Memory B cell (primary cell): ENCODE measurements at regions not wholly inside any gene's neighbourhood (a gene's known extent, or its start where the extent isn't known, plus 50 kb on each side); places are given as distances from the start of the nearest gene placed in this dataset.

Source experiments
- ATAC-seq: fragments of 150-1000 bp; cut with Tn5 transposase; 2 replicates; pipeline ENCODE4 v1.10.0; 2021; ENCODE audit warnings: low read depth, mild to moderate bottlenecking, moderate library complexity
- DNase-seq, 2 donors: peaks; one replicate each; pipeline ENCODE4 v3.0.0; 2022; ENCODE audit warnings: low spot score in 2 of 2
- H3K27ac Mint-ChIP-seq: one replicate; pipeline ENCODE4 v1.8.0; 2022; ENCODE audit warnings: mild to moderate bottlenecking, moderate library complexity, mixed read lengths
- H3K27me3 Mint-ChIP-seq: one replicate; pipeline ENCODE4 v1.8.0; 2022; ENCODE audit warnings: mixed read lengths
- H3K36me3 Mint-ChIP-seq: one replicate; pipeline ENCODE4 v1.8.0; 2022; ENCODE audit warnings: mild to moderate bottlenecking, mixed read lengths
- H3K4me1 Mint-ChIP-seq: one replicate; pipeline ENCODE4 v1.8.0; 2022; ENCODE audit warnings: mixed read lengths
- H3K4me3 Mint-ChIP-seq: one replicate; pipeline ENCODE4 v1.8.0; 2022; ENCODE audit warnings: mild to moderate bottlenecking, moderate library complexity, mixed read lengths
- H3K9me3 Mint-ChIP-seq: one replicate; pipeline ENCODE4 v1.8.0; 2022; ENCODE audit warnings: mixed read lengths

DNA sequence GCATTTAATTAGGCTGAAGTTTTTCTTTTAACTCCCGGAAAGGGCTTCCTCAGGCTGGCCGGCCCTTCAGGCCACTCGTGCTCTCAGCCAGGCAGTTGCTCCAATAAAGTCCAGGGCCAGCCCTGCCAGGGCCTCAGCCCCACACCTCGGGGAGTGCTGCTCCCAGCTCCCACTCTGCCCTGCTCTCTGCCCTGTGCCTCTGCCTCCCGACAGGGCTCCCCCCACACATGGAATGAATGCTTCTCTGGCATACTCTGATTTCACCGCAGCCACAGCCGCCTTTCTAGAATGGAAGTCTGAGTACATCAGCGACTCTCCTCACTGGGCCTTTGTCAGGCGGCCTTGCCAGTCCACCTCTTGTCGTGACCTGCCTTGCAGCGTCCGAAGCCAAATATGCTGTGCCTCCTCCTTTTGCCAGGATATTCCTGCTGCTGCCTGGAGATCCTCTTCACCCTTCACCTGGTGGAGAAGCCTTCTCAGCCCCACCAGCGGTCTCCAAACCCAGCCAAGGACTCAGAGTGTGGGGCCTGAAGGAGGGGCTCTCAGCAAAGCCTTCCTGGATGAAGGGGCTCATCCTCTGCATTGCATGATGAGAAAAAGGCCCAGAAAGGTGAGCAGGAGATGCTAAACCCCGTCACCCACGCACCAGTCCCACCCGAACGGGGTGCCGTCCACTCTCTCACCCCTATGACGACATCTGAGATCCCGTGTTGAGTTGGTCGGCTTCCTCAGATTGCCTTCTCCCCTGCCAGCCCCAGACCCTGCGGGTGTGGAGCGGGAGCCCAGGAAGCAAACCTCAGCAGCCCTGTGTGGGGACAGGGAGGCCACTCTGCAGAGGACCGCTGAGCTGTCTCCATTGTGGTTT lies 472.7 kb upstream of the HS6ST1 start:
- DNase-seq (no peak), ATAC-seq (no peak)
- H3K4me1 Mint-ChIP-seq: peaks cover 5% of the 10 kb centered on the region
- peaks cover 9% of the 10 kb centered on the region for H3K27me3 Mint-ChIP-seq
- H3K27ac Mint-ChIP-seq: no peak overlapping the region
- H3K36me3 Mint-ChIP-seq: no peaks in the 10 kb centered on the region
- no peak overlapping the region for H3K4me3 Mint-ChIP-seq
- H3K9me3 Mint-ChIP-seq: peaks cover 8% of the 10 kb centered on the region

DNA sequence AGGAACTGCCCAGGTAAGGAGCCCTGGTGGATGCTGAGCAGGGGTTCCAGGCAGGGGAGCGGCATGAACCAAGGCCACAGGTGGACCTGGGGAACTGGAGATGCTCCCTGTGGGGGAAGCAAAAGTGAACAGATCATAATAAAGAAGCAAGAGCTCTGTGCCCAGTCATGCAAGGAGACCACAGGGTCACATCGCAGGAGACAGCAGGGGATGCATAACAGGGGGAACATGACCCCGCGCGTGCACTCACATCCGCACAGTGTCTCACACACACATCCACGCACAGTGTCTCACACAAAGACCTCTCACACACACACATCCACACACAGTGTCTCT lies 473.3 kb upstream of the HS6ST1 start:
- H3K9me3 Mint-ChIP-seq: peaks cover 8% of the 10 kb centered on the region
- H3K27me3 Mint-ChIP-seq: peaks cover 8% of the 10 kb centered on the region
- DNase-seq (no peak), ATAC-seq (no peak)
- no peak overlapping the region for H3K27ac Mint-ChIP-seq
- H3K4me1 Mint-ChIP-seq: peaks cover 5% of the 10 kb centered on the region
- H3K36me3 Mint-ChIP-seq: no peaks in the 10 kb centered on the region
- no peak overlapping the region for H3K4me3 Mint-ChIP-seq

DNA sequence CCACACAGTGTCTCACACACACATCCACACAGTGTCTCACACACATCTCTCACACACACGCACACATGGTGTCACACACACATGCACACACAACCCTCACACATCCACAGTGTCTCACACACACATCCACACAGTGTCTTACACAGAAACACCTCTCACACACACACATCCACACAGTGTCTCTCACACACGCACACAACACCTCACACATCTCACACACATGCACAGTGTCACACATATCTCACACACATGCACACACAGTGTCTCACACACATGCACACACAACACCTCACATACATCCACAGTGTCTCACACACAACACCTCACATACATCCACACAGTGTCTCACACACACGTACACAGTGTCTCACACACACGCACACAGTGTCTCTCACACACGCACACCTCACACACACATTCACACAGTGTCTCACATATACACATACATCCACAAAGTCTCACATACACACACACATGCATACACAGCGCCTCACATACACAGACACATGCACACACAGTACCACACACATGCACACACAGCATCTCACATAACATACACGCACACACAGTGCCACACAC lies 473.9 kb upstream of the HS6ST1 start:
- no peak overlapping the region for H3K4me3 Mint-ChIP-seq

DNA sequence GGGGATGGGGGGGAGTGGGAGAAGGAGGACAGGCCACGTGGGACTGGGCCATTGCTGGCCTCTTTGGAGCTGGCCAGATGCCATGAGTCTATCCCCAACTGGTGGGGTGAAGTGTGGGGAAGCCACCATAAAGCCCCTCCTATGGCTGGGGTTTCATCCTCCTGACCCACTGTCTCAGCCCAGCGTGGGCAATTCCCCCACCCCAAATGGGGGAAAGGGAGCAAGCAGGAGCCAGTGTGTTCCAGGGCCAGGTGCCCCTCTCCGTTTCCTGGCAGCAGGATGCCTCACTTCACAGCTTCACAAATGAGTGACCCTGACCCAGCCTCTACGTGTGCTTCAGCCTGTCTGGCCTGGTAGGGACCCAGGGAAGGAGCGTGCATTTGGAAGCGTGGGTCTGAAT lies 474.7 kb upstream of the HS6ST1 start:
- Mint-ChIP-seq H3K4me1 (peaks cover 6% of the 10 kb centered on the region), H3K9me3 (peaks cover 5% of the 10 kb centered on the region), H3K27me3 (peaks cover 7% of the 10 kb centered on the region), H3K36me3 (no peaks in the 10 kb centered on the region), H3K4me3 (no peak overlapping the region), H3K27ac (no peak overlapping the region)
- DNase-seq: no peak
- no peak for ATAC-seq

More for the DNA sequence above, 473.9 kb upstream of the HS6ST1 start:
- no peak for DNase-seq
- H3K9me3 Mint-ChIP-seq: peaks cover 8% of the 10 kb centered on the region
- H3K36me3 Mint-ChIP-seq: no peaks in the 10 kb centered on the region
- H3K4me1 Mint-ChIP-seq: peaks cover 7% of the 10 kb centered on the region
- no peak for ATAC-seq
- no peak overlapping the region for H3K27ac Mint-ChIP-seq
- peaks cover 7% of the 10 kb centered on the region for H3K27me3 Mint-ChIP-seq

DNA sequence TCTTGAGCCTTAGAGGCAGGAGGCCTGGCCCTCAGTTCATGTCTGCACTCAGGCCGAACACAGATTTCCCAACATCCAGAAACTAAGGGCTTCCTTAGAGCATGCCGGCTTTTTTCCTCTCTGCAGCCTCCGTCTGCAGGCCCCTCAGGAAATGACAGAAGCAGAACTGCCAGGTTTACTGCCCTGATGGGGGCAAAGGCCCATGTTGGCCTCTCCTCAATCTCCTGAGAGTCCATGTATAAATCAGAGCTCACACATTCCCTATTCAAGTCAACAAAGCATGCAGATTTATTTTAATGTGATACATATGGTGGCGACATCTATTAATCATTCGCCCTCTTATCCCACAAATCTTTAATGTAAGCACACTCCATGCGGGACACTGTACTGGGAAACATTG lies 475.6 kb upstream of the HS6ST1 start:
- no peak overlapping the region for H3K4me3 Mint-ChIP-seq
- no peaks in the 10 kb centered on the region for H3K36me3 Mint-ChIP-seq
- no peak overlapping the region for H3K27ac Mint-ChIP-seq
- H3K27me3 Mint-ChIP-seq: peaks cover 5% of the 10 kb centered on the region
- ATAC-seq: no peak
- no peaks in the 10 kb centered on the region for H3K9me3 Mint-ChIP-seq
- H3K4me1 Mint-ChIP-seq: peaks cover 2% of the 10 kb centered on the region
- no peak for DNase-seq

DNA sequence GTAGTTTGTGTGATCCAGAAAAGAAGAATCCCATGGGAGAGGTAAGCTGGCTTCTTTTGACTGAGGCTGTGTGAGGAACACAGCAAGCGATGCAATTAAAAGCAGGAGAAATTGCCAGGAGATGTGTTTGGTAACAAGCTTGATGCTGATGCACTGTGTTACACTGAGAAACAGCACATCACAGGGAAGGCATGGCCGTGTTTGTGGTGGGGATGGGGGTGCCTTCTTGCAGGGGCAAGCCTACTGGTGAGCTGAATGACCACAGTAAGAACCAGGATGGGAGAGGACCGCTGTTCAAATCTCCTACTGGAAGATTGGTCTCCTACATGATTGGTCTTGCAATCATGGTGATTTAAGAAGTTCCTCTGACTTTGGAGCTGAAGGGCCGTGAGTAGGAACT lies 477.7 kb upstream of the HS6ST1 start:
- Mint-ChIP-seq H3K27me3 (peaks cover 2% of the 10 kb centered on the region), H3K9me3 (no peaks in the 10 kb centered on the region), H3K36me3 (no peaks in the 10 kb centered on the region), H3K4me1 (peaks cover 2% of the 10 kb centered on the region), H3K4me3 (no peak overlapping the region), H3K27ac (no peak overlapping the region)
- DNase-seq (no peak), ATAC-seq (no peak)

DNA sequence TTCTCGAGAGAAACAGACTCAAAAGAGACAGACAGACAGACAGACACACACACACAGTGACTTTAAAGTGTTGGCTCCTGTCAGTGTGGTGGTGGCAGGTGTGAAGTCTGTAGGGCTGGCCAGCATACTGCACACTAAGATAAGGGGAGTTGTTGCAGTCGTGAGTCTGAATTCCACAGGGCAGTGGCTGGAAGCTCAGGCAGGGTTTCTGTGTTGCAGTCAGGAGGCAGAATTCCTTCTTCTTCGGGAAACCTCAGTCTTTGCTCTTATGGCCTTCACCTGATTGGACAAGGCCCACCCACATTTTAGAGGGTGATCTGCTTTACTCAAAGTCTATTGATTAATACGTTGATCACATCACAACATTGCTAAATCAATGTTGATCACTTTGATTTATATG lies 478.4 kb upstream of the HS6ST1 start:
- DNase-seq (no peak), ATAC-seq (no peak)
- Mint-ChIP-seq H3K27ac (no peak overlapping the region), H3K4me1 (peaks cover 2% of the 10 kb centered on the region), H3K36me3 (no peaks in the 10 kb centered on the region), H3K9me3 (no peaks in the 10 kb centered on the region), H3K4me3 (no peak overlapping the region), H3K27me3 (peaks cover 2% of the 10 kb centered on the region)

DNA sequence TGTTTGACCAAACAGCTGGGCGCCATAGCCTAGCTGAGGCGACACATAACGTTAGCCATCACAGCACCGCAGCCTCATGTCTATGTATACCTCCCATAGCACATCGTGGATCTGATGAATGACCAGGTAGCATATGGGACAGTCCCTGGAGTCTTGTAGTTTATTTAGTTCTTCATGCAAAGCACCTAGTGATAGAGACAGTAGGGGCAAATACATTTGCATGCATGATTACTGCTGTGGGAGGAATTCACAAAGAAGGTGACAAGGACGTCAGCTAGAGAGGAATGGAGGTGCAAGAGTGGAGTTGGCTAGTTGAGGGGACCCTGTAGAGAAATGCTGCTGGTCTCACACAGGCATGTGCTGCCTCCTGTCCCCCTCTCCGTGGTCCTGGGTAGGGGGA lies 478.9 kb upstream of the HS6ST1 start:
- DNase-seq: no peak
- Mint-ChIP-seq H3K27ac (no peak overlapping the region), H3K9me3 (no peaks in the 10 kb centered on the region), H3K36me3 (no peaks in the 10 kb centered on the region), H3K27me3 (peaks cover 2% of the 10 kb centered on the region), H3K4me1 (peaks cover 2% of the 10 kb centered on the region), H3K4me3 (no peak overlapping the region)
- no peak for ATAC-seq

DNA sequence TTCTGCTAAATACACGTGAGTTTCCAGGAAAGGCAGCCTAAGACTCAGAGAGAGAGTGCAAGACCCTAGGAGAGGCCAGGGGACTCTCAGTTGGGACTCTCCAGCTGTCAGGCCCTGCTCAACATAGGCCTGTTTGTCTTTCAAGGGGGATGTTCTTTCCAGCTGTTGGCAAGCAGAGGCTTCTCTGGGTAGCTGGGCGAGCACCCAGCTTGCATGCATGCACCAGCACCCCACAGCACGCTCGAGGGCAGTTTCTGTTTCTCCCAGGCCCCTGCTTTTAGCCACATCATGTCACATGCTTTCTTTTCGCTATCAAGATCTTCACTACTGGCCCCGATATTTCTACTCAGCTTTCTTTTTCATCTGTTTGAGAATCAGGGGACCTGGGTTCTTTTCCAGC lies 479.3 kb upstream of the HS6ST1 start:
- DNase-seq: no peak
- no peak for ATAC-seq
- peaks cover 2% of the 10 kb centered on the region for H3K4me1 Mint-ChIP-seq
- H3K4me3 Mint-ChIP-seq: no peak overlapping the region
- H3K36me3 Mint-ChIP-seq: no peaks in the 10 kb centered on the region
- H3K9me3 Mint-ChIP-seq: no peaks in the 10 kb centered on the region
- no peak overlapping the region for H3K27ac Mint-ChIP-seq
- H3K27me3 Mint-ChIP-seq: peaks cover 2% of the 10 kb centered on the region

DNA sequence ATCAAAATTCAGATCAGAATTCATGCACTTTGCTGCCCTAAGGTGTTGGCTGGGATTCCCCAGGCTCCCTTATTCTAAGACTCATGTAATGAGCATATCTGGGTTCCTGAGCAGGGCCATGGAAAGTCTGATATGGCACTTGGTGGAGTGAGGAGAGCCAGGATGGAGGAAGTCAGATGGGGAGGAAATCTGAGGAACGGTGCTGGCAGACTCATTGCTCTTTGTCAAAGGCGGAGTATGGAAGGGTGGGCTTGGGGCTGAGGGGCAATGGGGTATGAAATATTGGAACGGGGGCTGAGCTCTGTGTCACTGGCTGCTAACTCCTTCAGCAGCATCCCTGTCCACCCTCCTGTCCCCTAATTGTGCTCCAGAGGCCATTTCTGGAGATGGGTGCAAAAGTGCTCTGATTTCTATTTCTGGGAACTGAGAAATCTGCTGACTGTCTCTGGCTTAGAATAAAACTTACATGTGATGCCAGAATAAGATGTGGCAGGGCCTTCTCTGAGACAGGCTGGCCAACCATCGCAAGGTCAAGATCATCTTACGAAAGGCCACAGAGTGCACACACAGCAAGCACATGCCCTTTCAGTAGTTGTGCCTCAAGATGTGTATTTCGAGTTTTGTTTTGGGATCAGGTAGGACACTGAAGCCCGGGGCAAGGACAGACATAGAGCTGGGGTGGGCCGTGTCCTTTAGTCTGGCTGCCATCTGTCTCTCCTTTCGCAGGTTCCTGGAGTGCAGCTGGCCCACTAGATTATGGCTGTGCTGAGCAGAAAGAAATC lies 480.0 kb upstream of the HS6ST1 start:
- Mint-ChIP-seq H3K4me1 (peaks cover 2% of the 10 kb centered on the region), H3K9me3 (no peaks in the 10 kb centered on the region), H3K4me3 (no peak overlapping the region), H3K27ac (no peak overlapping the region), H3K36me3 (no peaks in the 10 kb centered on the region), H3K27me3 (peaks cover 2% of the 10 kb centered on the region)
- no peak for ATAC-seq
- no peak for DNase-seq

DNA sequence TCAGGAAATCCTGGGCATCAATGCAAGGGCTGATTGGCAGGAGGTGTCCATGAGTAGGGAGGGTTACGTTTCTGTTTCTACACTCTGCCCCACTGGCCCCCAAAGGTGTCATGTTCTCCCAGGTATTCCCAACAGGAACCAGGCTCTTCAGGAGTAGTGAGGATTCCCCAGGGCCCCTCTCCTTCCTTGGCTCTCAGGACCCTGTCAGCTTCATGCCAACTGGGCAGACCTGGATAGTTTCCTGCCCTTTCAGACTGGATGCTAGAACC lies 480.6 kb upstream of the HS6ST1 start:
- peaks cover 2% of the 10 kb centered on the region for H3K4me1 Mint-ChIP-seq
- H3K27me3 Mint-ChIP-seq: peaks cover 2% of the 10 kb centered on the region
- no peaks in the 10 kb centered on the region for H3K36me3 Mint-ChIP-seq
- ATAC-seq (no peak), DNase-seq (no peak)
- no peaks in the 10 kb centered on the region for H3K9me3 Mint-ChIP-seq
- no peak overlapping the region for H3K27ac Mint-ChIP-seq
- no peak overlapping the region for H3K4me3 Mint-ChIP-seq

DNA sequence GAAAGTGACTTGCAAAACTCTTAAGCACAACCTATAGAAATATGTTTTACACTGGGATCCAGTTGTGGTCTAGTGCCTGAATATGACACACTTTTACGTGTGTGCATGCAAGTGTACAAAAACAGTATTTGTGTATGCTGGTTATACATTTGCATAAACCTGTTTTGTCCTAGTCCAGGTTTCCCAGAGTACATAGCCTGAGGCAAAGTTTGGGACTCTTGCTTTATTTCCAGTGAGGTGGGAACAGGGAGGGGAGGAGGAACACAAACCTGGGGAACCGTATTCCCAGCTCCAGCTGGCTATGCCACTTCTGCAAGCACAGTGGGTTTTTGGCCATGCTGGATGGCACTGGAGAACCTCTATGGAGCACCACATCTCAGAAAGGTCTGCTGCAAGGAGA lies 481.1 kb upstream of the HS6ST1 start:
- no peak for ATAC-seq
- Mint-ChIP-seq H3K27ac (no peak overlapping the region), H3K36me3 (no peaks in the 10 kb centered on the region), H3K9me3 (no peaks in the 10 kb centered on the region), H3K4me3 (no peak overlapping the region), H3K4me1 (peaks cover 2% of the 10 kb centered on the region), H3K27me3 (peaks cover 2% of the 10 kb centered on the region)
- no peak for DNase-seq

DNA sequence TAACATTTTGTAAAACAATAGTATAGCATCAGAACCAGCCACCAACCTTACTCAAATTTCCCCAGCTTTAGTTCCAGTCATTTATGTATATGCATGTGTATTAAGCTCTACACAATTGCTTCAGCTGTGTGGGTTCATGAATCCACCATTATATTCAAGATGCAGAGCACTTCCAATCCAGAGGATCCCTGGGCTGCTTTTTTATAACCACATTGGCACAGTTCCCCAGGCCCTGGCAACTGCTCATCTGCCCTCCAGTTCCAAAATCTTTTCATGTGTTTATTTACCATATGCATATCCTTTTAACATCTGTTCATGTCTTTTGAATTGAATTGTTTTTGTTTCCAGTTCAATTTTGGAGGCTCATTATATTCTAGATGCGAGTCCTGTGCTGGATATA lies 482.9 kb upstream of the HS6ST1 start:
- no peak overlapping the region for H3K4me3 Mint-ChIP-seq
- peaks cover 2% of the 10 kb centered on the region for H3K4me1 Mint-ChIP-seq
- no peak for ATAC-seq
- no peaks in the 10 kb centered on the region for H3K36me3 Mint-ChIP-seq
- DNase-seq: no peak
- no peaks in the 10 kb centered on the region for H3K27me3 Mint-ChIP-seq
- no peaks in the 10 kb centered on the region for H3K9me3 Mint-ChIP-seq
- no peak overlapping the region for H3K27ac Mint-ChIP-seq

DNA sequence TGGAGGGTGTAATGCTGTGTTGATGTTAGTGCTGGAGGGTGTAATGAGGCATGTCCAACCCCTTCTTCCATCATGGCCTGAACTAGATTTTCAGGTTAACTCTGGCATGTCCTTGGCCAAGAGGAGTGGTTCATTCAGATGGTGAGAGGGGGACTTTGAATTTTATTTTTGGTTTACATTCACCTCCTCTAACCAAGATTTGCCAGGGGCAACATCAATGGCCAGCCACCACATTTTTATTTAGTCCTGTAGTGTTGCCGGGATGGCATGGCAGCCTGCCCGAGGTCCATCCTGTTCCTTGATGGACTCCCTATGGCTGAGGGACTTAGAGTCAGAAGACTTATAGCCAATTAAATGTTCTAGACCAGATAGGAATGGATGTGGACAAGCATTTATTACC lies 484.6 kb upstream of the HS6ST1 start:
- no peak for ATAC-seq
- no peaks in the 10 kb centered on the region for H3K27me3 Mint-ChIP-seq
- no peaks in the 10 kb centered on the region for H3K9me3 Mint-ChIP-seq

More for the DNA sequence above, 484.6 kb upstream of the HS6ST1 start:
- DNase-seq: no peak
- no peak overlapping the region for H3K4me3 Mint-ChIP-seq
- H3K4me1 Mint-ChIP-seq: no peaks in the 10 kb centered on the region
- H3K27ac Mint-ChIP-seq: no peak overlapping the region
- no peaks in the 10 kb centered on the region for H3K36me3 Mint-ChIP-seq
